GM18502 (cell line): ENCODE measurements at regions not wholly inside any gene's neighbourhood (a gene's known extent, or its start where the extent isn't known, plus 50 kb on each side); places are given as distances from the start of the nearest gene placed in this dataset.
"Not testable (repeated sequence)": the region's sequence is repeated elsewhere in the genome, so short reads cannot be mapped to it uniquely, and the experiment has no call there.

ENCODE experiments used
- ATAC-seq: cut with Tn5 transposase; IDR thresholded peaks from one replicate; pipeline ENCODE4 v1.9.1; 2021; ENCODE audit warnings: mild to moderate bottlenecking; ENCODE audit not compliant: unreplicated experiment, poor library complexity

DNA sequence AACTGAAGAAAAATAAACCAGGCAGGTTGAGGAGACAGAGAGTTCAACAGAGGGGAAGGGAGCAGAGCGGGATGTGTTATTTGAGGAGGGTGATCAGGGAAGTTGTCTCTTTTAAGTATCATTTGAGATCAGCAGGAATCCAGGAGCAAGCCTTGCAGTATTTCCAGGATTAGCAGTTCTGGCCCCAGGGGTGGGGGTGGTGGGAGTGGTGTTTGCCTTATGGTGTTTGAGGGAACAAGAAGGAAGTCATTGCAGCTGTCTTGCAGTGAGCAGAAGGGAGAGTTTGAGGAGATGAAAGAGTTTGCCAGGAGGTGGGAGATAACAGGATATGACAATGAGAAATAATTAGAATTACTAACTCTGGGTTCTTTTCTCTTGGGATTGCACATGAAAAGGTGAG lies 418.6 kb downstream of the NELL2 start:
- no peak for ATAC-seq

DNA sequence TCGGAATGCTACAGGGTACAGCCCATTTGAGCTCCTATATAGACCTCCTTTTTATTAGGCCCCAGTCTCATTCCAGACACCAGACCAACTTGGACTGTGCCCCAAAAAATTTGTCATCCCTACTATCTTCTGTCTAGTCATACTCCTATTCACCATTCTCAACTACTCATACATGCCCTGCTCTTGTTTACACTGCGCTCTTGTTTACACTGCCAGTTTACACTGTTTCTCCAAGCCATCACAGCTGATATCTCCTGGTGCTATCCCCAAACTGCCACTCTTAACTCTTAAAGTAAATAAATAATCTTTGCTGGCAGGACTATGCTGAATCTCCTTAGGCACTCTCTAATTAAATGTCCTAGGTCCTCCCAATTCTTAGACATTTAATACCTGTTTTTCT lies 421.2 kb downstream of the NELL2 start:
- ATAC-seq, result not testable (repeated sequence)

DNA sequence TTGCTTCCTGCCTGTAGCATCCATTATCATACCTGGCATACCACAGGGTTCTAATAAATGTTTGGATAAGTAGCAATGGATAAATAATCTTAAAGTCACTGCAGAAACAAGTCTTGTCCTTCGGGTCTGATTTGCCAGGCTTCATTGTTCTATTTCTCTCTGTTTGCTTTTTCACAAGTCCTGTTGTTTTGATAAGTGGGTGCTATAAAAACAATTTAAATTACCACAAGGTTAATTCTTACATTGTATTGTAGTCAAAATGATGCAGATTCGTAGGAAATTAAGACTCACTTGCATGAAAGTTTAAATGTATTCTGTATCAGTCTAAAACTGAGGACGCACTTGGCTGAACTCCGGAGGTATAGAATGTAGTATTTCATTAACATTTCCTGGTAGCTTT lies 429.9 kb downstream of the NELL2 start:
- no peak for ATAC-seq

DNA sequence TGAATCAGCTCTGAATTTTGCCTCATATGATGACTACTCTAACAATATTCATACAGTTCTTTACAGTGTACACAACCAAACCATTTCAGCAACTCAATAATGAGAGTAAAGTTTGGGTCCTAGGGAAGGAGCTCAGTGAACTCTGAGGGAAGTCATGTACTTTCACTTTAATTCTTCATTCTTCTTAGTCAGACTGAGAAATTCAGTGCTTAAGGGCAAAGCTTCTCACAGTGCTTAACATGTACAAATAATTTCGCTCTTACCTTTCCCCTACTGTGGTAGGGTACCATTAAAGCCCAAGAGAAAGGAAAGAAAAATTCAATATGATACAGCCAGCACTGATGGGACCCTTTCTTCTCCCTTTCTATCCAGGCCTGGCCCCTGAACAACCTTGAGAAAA lies 435.0 kb downstream of the NELL2 start:
- peak; percentile 85 for ATAC-seq
